Smooth muscle cell of the brain vasculature (primary cell): ENCODE measurements at regions not wholly inside any gene's neighbourhood (a gene's known extent, or its start where the extent isn't known, plus 50 kb on each side); places are given as distances from the start of the nearest gene placed in this dataset.

Experiments
- DNase-seq: peaks from one replicate; pipeline ENCODE4 v3.0.0-alpha.2; 2012; ENCODE audit warnings: low read depth, low spot score

GRCh38 chr10:85212526-85212925 lies 884.1 kb downstream of the CCSER2 start:
- no peak for DNase-seq

GRCh38 chr10:85213493-85213892 lies 885.1 kb downstream of the CCSER2 start:
- no peak for DNase-seq

- no peak for DNase-seq
These were observed 893.9 kb downstream of the CCSER2 start for GRCh38 chr10:85222300-85222699.

- DNase-seq, result no peak
These were observed 896.1 kb downstream of the CCSER2 start for GRCh38 chr10:85224366-85224940.

- no peak for DNase-seq
These were observed 896.9 kb downstream of the CCSER2 start for GRCh38 chr10:85225311-85225710.

- DNase-seq, result no peak
These were observed 898.2 kb downstream of the CCSER2 start for GRCh38 chr10:85226596-85226995.

GRCh38 chr10:85228726-85229125 lies 900.3 kb downstream of the CCSER2 start:
- DNase-seq, result no peak

GRCh38 chr10:85231534-85232270 lies 903.3 kb downstream of the CCSER2 start:
- no peak for DNase-seq

GRCh38 chr10:85235258-85235657 lies 906.9 kb downstream of the CCSER2 start:
- DNase-seq, result no peak

- no peak for DNase-seq
These were observed 910.3 kb downstream of the CCSER2 start for GRCh38 chr10:85238676-85239075.

- no peak for DNase-seq
These were observed 921.9 kb downstream of the CCSER2 start for GRCh38 chr10:85250304-85250703.

GRCh38 chr10:85256481-85256880 lies 928.1 kb downstream of the CCSER2 start:
- DNase-seq, result no peak

GRCh38 chr10:85259908-85260307 lies 931.5 kb downstream of the CCSER2 start:
- DNase-seq, result no peak

GRCh38 chr10:85262992-85263391 lies 934.6 kb downstream of the CCSER2 start:
- DNase-seq, result no peak

- no peak for DNase-seq
These were observed 936.7 kb downstream of the CCSER2 start for GRCh38 chr10:85265121-85265520.

GRCh38 chr10:85266808-85267207 lies 938.4 kb downstream of the CCSER2 start:
- DNase-seq, result no peak

- DNase-seq, result no peak
These were observed 951.6 kb downstream of the CCSER2 start for GRCh38 chr10:85280014-85280413.

GRCh38 chr10:85284778-85285770 lies 956.7 kb downstream of the CCSER2 start:
- DNase-seq, result no peak

GRCh38 chr10:85293483-85293882 lies 965.1 kb downstream of the CCSER2 start:
- no peak for DNase-seq

- no peak for DNase-seq
These were observed 983.4 kb downstream of the CCSER2 start for GRCh38 chr10:85311613-85312337.

GRCh38 chr10:85315657-85316056 lies 987.3 kb downstream of the CCSER2 start:
- no peak for DNase-seq

GRCh38 chr10:85316276-85316675 lies 987.9 kb downstream of the CCSER2 start:
- no peak for DNase-seq
